ENCODE measurements at regions not wholly inside any gene's neighbourhood (a gene's known extent, or its start where the extent isn't known, plus 50 kb on each side); places are given as distances from the start of the nearest gene placed in this dataset.

DNA sequence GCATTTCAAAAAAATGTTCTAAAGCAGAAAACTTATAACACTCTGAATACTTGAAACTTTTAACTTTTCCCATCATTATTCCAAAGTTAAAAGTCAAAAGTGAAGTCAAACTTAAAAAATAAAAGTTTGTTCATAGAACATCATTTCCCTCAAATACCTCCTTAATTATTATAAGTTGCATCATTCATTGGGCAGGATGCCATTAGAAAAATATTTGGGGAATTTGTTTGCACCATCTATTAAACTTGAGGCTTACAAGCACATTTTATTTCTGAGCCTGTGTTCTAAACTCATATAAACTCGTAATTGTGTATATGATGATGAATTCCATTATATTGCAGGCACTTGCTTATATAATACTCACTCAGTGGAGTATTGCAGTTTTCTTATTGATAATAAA lies 588.0 kb upstream of the NRXN1 start:
- POLR2A ChIA-PET: no interaction called here

DNA sequence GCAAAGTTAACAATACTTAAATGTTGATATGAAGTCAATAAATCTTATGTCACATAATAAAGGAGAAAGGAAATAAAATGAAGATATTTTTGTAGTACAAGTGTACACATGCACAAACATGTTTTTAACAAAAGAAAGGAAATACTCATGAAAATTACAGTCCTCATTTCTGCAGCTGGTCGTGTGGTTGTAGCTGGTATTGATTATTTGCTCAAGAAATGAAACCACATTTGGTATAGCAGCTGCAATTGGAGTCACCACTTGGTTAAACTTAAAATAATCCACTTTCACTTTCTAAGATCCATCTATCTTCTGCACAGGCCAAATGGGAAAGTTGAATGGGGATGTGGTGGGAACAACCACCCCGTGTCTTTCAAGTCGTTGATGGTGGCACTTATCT lies 580.5 kb upstream of the NRXN1 start:
- no peaks in the 10 kb centered on the region for H3K9me3 ChIP-seq (ENCODE audit: control insufficient read depth, insufficient read depth, low read depth, low read length)
- TF ChIP-seq ZFP41 (tag by site-specific recombination; IDR thresholded peaks at IDR 0.05; ENCODE audit: borderline replicate concordance) (no peak), SCRT1 (tag by site-specific recombination; IDR thresholded peaks at IDR 0.05; ENCODE audit: borderline replicate concordance) (no peak), ZNF23 (tag by site-specific recombination; IDR thresholded peaks at IDR 0.05; ENCODE audit: borderline replicate concordance) (no peak), ZFP37 (tag by site-specific recombination; IDR thresholded peaks at IDR 0.05) (no peak), KLF8 (tag by site-specific recombination; IDR thresholded peaks at IDR 0.05) (no peak), ZNF350 (tag by site-specific recombination; IDR thresholded peaks at IDR 0.05) (no peak), ZNF48 (tag by site-specific recombination; IDR thresholded peaks at IDR 0.05) (no peak), ZNF830 (tag by site-specific recombination; IDR thresholded peaks at IDR 0.05; ENCODE audit: low read depth) (no peak), SETDB1 (IDR thresholded peaks at IDR 0.05; ENCODE audit: insufficient read length, low read length) (no peak), ZNF555 (tag by site-specific recombination; conservative IDR thresholded peaks at IDR 0.05) (no peak), ZNF274 (IDR thresholded peaks at IDR 0.05; ENCODE audit: low read length) (no peak), ZNF274 (tag by site-specific recombination; IDR thresholded peaks at IDR 0.05; ENCODE audit: borderline replicate concordance) (no peak), ZNF394 (tag by site-specific recombination; IDR thresholded peaks at IDR 0.05; ENCODE audit: borderline replicate concordance) (no peak)
- H3K4me1 ChIP-seq (ENCODE audit: control insufficient read depth, insufficient read depth, low read length): no peaks in the 10 kb centered on the region
- H3K36me3 ChIP-seq (ENCODE audit: control insufficient read depth in 2 of 2, insufficient read depth in 1 of 2, low read length in 2 of 2): no peaks in the 10 kb centered on the region
- ChIA-PET POLR2A (no interaction called here), CTCF (no interaction called here)
- no peak overlapping the region for H3K4me3 ChIP-seq (ENCODE audit: low read depth, low read length)
- no peak overlapping the region for H3K27ac ChIP-seq (ENCODE audit: extremely low read depth, low read depth, low read length)

More for the DNA sequence above, 588.0 kb upstream of the NRXN1 start:
- H3K4me3 ChIP-seq (ENCODE audit: low read depth, low read length): no peak overlapping the region
- CTCF ChIA-PET: interaction anchor here (0.7 kb wide), 2 partner anchors 36 to 108 kb away, joined by 3 to 5 read pairs; no protein-coding TSS in a partner anchor
- H3K36me3 ChIP-seq (ENCODE audit: control insufficient read depth in 2 of 2, insufficient read depth in 1 of 2, low read length in 2 of 2): no peaks in the 10 kb centered on the region
- H3K4me1 ChIP-seq (ENCODE audit: control insufficient read depth, insufficient read depth, low read length): no peaks in the 10 kb centered on the region
- no peaks in the 10 kb centered on the region for H3K9me3 ChIP-seq (ENCODE audit: control insufficient read depth, insufficient read depth, low read depth, low read length)
- no peak for TF ChIP-seq SCRT2 (tag by site-specific recombination; IDR thresholded peaks at IDR 0.05)
- no peak for TF ChIP-seq ZNF19 (tag by site-specific recombination; IDR thresholded peaks at IDR 0.05; ENCODE audit: low read depth)
- H3K27ac ChIP-seq (ENCODE audit: extremely low read depth, low read depth, low read length): no peak overlapping the region

- Histone ChIP-seq H3K36me3 (ENCODE audit: control insufficient read depth in 2 of 2, insufficient read depth in 1 of 2, low read length in 2 of 2) (no peaks in the 10 kb centered on the region), H3K4me1 (ENCODE audit: control insufficient read depth, insufficient read depth, low read length) (no peaks in the 10 kb centered on the region), H3K9me3 (ENCODE audit: control insufficient read depth, insufficient read depth, low read depth, low read length) (no peaks in the 10 kb centered on the region), H3K27ac (ENCODE audit: extremely low read depth, low read depth, low read length) (no peak overlapping the region), H3K4me3 (ENCODE audit: low read depth, low read length) (no peak overlapping the region)
- CTCF ChIA-PET: no interaction called here
- no peak for TF ChIP-seq ZNF202 (tag by site-specific recombination; IDR thresholded peaks at IDR 0.05; ENCODE audit: borderline replicate concordance)
- no peak for TF ChIP-seq ZSCAN23 (tag by site-specific recombination; IDR thresholded peaks at IDR 0.05)
- TF ChIP-seq ATF2 (tag by site-specific recombination; IDR thresholded peaks at IDR 0.05; ENCODE audit: low read depth): 0 out of 2 replicates have a peak, but pooled peaks have one; percentile 9
- POLR2A ChIA-PET: no interaction called here
These were observed 569.8 kb upstream of the NRXN1 start for GRCh38 chr2:51601706-51602105.

GRCh38 chr2:51597086-51597485 lies 565.2 kb upstream of the NRXN1 start:
- Histone ChIP-seq H3K27ac (ENCODE audit: extremely low read depth, low read depth, low read length) (no peak overlapping the region), H3K36me3 (ENCODE audit: control insufficient read depth in 2 of 2, insufficient read depth in 1 of 2, low read length in 2 of 2) (no peaks in the 10 kb centered on the region), H3K4me1 (ENCODE audit: control insufficient read depth, insufficient read depth, low read length) (no peaks in the 10 kb centered on the region), H3K4me3 (ENCODE audit: low read depth, low read length) (no peak overlapping the region), H3K9me3 (ENCODE audit: control insufficient read depth, insufficient read depth, low read depth, low read length) (no peaks in the 10 kb centered on the region)
- ChIA-PET CTCF (no interaction called here), POLR2A (no interaction called here)
- TF ChIP-seq, protein P1, sequence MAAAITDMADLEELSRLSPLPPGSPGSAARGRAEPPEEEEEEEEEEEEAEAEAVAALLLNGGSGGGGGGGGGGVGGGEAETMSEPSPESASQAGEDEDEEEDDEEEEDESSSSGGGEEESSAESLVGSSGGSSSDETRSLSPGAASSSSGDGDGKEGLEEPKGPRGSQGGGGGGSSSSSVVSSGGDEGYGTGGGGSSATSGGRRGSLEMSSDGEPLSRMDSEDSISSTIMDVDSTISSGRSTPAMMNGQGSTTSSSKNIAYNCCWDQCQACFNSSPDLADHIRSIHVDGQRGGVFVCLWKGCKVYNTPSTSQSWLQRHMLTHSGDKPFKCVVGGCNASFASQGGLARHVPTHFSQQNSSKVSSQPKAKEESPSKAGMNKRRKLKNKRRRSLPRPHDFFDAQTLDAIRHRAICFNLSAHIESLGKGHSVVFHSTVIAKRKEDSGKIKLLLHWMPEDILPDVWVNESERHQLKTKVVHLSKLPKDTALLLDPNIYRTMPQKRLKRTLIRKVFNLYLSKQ (tag by site-specific recombination; IDR thresholded peaks at IDR 0.05; ENCODE audit: borderline replicate concordance): no peak
- no peak for TF ChIP-seq ZNF157 (tag by site-specific recombination; IDR thresholded peaks at IDR 0.05)
- TF ChIP-seq, protein P2, sequence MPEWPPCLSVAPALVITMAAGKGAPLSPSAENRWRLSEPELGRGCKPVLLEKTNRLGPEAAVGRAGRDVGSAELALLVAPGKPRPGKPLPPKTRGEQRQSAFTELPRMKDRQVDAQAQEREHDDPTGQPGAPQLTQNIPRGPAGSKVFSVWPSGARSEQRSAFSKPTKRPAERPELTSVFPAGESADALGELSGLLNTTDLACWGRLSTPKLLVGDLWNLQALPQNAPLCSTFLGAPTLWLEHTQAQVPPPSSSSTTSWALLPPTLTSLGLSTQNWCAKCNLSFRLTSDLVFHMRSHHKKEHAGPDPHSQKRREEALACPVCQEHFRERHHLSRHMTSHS (tag by site-specific recombination; IDR thresholded peaks at IDR 0.05): no peak
- TF ChIP-seq, protein P3, sequence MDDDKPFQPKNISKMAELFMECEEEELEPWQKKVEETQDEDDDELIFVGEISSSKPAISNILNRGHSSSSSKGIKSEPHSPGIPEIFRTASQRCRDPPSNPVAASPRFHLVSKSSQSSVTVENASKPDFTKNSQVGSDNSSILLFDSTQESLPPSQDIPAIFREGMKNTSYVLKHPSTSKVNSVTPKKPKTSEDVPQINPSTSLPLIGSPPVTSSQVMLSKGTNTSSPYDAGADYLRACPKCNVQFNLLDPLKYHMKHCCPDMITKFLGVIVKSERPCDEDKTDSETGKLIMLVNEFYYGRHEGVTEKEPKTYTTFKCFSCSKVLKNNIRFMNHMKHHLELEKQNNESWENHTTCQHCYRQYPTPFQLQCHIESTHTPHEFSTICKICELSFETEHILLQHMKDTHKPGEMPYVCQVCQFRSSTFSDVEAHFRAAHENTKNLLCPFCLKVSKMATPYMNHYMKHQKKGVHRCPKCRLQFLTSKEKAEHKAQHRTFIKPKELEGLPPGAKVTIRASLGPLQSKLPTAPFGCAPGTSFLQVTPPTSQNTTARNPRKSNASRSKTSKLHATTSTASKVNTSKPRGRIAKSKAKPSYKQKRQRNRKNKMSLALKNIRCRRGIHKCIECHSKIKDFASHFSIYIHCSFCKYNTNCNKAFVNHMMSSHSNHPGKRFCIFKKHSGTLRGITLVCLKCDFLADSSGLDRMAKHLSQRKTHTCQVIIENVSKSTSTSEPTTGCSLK (tag by site-specific recombination; IDR thresholded peaks at IDR 0.05): no peak
- TF ChIP-seq ZBTB8A (tag by site-specific recombination; IDR thresholded peaks at IDR 0.05): no peak
- no peak for TF ChIP-seq ZBTB20 (tag by site-specific recombination; IDR thresholded peaks at IDR 0.05)
